Astrocyte of the spinal cord (primary cell): ENCODE measurements at regions not wholly inside any gene's neighbourhood (a gene's known extent, or its start where the extent isn't known, plus 50 kb on each side); places are given as distances from the start of the nearest gene placed in this dataset.

Experiments
- DNase-seq: peaks from one replicate; pipeline ENCODE4 v3.0.0; 2011; ENCODE audit warnings: low read depth, low spot score
- H3K4me3 ChIP-seq: 2 replicates; pipeline ENCODE4 v1.5.1; 2011; ENCODE audit warnings: low read depth, mild to moderate bottlenecking, low read length, moderate library complexity
- in situ Hi-C: cut with HindIII; loops from 2 replicates; pipeline ENCODE4 v1.10.0; 2017; ENCODE audit warnings: low sequenced_read_pairs
- TF ChIP-seq, protein P1 (sequence below): IDR thresholded peaks from 2 replicates; pipeline ENCODE4 v1.5.1; 2012; ENCODE audit warnings: low read depth, mild to moderate bottlenecking, low read length, inconsistent platforms

DNA sequence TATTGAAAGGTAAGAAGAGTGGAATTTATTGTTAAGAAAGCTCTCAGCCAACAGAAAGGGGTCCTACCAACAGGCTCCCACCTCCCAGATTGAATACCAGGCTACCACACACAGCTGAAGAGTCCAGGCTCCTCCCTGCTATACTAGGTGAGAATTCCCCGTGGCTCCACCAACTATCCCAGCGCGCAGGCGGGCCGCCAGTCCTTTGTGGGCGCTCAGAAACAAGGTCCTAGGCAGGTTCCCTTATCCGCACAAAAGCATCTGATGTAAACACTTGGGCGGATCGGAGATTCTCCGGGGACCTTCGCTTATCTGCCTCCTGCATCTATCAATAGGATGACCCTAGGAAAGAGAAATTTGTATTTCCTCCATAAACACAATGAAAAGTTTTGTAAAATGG, 423.9 kb upstream of the ADGRL4 start:
- in situ Hi-C loops, result no loop called here
- H3K4me3 ChIP-seq, result no peak overlapping the region
- no peak for DNase-seq
- TF ChIP-seq, protein P1, sequence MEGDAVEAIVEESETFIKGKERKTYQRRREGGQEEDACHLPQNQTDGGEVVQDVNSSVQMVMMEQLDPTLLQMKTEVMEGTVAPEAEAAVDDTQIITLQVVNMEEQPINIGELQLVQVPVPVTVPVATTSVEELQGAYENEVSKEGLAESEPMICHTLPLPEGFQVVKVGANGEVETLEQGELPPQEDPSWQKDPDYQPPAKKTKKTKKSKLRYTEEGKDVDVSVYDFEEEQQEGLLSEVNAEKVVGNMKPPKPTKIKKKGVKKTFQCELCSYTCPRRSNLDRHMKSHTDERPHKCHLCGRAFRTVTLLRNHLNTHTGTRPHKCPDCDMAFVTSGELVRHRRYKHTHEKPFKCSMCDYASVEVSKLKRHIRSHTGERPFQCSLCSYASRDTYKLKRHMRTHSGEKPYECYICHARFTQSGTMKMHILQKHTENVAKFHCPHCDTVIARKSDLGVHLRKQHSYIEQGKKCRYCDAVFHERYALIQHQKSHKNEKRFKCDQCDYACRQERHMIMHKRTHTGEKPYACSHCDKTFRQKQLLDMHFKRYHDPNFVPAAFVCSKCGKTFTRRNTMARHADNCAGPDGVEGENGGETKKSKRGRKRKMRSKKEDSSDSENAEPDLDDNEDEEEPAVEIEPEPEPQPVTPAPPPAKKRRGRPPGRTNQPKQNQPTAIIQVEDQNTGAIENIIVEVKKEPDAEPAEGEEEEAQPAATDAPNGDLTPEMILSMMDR, result no peak

DNA sequence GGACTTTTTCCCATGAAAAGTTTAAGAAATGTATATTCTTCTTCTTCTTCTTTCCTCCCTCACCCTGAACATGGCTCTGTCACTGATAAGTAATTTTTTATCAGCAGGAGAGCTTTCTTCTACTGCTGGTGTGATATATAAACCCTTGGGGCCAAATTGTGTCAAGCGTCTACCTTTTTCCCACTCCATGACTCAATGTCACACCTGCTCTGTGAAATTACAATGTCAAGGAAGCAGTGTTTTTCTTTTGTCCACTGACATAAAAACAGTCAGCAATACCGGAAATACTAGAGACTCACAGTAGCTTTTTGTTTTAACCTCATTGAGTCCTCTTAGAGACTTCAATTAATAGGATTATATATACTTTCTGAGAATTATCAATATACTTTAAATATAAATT, 416.2 kb upstream of the ADGRL4 start:
- DNase-seq, result no peak
- TF ChIP-seq, protein P1, result no peak
- in situ Hi-C loops, result no loop called here
- no peak overlapping the region for H3K4me3 ChIP-seq

DNA sequence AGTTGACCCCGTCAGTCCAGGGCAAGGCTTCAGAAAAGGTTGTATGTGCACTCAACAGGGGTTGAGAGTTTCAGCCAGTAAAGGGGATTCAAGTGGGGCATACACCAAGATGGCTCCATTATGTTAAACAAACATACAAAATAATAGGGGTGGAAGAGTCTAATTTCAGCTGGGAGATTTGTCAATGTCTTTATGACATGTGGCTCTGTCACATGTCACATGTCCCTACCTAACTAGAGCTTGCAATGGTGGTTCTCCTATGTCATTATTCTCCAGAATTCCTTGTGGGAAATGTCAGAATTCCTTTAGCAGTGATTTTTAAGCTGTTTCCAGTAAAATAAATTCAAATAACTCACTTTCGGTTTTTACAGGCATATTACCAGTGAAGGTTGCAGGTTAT, 392.0 kb upstream of the ADGRL4 start:
- H3K4me3 ChIP-seq, result no peak overlapping the region
- in situ Hi-C loops, result no loop called here
- no peak for DNase-seq
- TF ChIP-seq, protein P1, result no peak

DNA sequence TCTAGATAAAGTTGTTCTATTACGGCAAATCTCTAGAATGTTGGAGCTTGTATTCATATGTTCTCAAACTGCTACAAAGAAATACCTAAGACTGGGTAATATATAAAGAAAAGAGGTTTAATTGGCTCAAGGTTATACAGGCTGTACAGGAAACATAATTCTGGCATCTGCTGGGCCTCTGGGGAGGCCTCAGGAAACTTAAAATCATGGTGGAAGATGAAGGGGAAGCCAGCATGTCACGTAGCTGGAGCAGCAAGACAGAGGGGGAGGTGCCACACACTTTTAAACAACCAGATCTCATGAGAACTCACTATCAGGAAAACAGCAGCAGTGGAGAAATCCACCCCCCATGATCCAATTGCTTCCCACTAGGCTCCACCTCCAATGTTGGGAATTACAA, 390.4 kb upstream of the ADGRL4 start:
- TF ChIP-seq, protein P1, result no peak
- no peak overlapping the region for H3K4me3 ChIP-seq
- in situ Hi-C loops, result no loop called here
- no peak for DNase-seq

DNA sequence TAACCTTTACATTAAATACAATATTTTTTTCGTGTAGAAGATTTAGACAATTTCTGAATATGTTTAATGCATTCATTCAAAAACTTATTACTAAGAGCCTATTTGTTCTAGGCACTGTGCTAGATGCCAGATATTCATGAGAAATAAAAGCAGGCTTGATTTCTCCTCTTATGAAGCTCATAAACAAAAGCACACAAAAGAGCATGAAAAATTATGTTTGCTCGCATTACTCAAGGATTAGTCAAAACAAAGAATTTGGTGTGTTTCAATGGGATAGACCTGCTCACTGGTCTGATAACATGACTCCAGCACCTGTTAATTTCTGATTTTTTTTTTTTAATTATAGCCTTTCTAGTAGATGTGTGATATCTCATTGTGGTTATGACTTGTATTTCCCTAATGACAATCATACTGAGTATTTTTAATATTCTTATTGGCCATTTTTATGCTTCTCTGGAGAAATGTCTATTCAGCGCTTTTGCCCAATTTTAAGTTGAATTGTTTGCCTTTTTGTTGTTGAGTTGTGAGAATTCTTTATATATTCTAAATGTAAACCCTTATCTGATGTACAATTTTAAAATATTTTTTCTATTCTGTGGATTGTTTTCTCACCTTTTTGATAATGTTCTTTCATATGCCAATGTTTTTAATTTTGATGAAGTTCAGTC, 382.3 kb upstream of the ADGRL4 start:
- no peak overlapping the region for H3K4me3 ChIP-seq
- in situ Hi-C loops, result no loop called here
- TF ChIP-seq, protein P1, result no peak
- no peak for DNase-seq

DNA sequence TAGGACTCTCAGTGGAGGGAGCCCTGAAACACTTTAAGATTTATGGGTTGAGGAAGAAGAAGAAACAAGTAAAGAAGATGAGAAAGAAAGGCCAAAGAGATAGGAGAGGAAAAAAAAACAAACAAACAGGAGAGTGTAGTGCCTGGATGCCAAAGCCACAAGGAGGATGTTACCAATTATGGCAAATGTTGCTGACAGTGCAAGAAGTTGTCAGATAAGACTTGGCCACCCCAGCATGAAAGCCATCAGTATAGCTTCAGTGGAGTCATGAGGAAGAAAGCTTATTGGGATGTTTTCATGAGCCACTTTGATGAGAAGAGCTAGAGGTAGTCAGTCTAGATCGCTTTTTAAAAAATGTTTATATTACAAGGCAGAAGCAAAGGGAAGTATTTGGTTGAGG, 380.2 kb upstream of the ADGRL4 start:
- TF ChIP-seq, protein P1, result no peak
- DNase-seq, result no peak
- in situ Hi-C loops, result no loop called here
- no peak overlapping the region for H3K4me3 ChIP-seq
